Iris pigment epithelial cell (primary cell): ENCODE measurements at regions not wholly inside any gene's neighbourhood (a gene's known extent, or its start where the extent isn't known, plus 50 kb on each side); places are given as distances from the start of the nearest gene placed in this dataset.

ENCODE experiments used
- DNase-seq: peaks from one replicate; pipeline ENCODE4 v3.0.0-alpha.2; 2011; ENCODE audit warnings: low read depth

DNA sequence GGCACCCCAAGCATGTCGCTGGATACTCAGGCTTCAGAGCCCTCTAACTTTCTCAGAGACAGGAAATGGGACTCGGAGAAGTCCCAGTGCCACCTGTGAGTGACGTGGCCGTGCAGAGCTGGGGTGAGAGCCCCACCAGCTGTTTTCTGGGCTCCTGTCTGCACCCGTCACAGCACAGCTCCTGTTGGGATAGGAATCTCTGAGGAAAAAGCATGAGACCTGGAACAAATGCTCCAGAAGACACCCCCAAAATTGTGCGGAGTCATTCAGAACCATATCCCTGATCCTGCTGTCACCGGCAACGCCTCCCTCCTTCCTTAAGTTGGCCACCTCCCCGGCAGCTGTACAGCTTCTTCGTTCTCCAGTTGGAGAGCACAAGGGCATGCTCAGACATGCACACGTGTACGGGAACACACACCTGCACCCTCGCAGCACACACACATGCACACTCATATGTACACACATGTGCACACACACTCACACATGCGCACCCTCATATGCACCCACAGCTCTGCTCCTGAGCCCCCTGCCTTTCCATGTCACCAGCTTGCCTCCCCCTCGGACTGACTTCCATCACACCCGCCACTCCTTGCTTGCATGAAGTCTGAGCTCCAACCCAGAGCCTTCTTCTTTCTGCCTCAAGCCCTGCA, 1430.0 kb downstream of the BRD1 start:
- DNase-seq: no peak

- no peak for DNase-seq
These were observed 1430.7 kb downstream of the BRD1 start for GRCh38 chr22:48396785-48397530.

DNA sequence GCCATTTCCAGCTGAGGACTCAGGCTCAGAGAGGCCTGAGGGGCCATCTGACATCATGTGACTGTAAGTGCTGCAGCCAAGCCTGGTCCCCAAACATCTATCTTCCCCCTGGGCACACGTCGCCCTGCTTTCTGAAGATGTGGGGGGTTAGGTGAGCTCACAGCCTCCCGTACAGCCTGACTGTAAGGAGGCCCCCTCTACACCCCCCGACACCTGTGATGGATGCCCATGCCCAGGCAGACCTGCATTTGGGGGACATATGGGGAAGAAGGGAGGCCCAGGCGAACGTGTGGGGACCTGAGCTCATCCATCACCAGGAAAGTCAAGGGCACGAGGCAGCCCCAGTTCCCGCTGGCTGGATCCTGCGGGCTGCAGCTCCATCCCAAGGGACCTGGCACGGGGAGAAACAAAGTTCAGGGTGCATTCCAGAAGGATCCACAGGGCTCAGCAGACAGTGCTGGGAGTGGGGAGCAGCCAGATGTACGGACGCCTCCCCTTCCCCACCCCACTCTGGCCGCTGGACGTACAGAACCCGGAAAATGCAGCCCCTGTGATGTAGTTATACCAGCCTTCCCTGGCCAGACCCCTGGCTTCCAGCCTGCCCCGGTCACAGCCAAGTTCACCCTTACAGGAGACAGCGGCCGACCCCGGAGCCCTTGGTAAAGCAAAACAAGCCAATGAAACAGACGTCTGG, 1431.4 kb downstream of the BRD1 start:
- no peak for DNase-seq

- no peak for DNase-seq
These were observed 1432.5 kb downstream of the BRD1 start for GRCh38 chr22:48395201-48395600.

GRCh38 chr22:48394787-48395186, 1432.9 kb downstream of the BRD1 start:
- no peak for DNase-seq

- no peak for DNase-seq
These were observed 1433.8 kb downstream of the BRD1 start for GRCh38 chr22:48393885-48394284.

DNA sequence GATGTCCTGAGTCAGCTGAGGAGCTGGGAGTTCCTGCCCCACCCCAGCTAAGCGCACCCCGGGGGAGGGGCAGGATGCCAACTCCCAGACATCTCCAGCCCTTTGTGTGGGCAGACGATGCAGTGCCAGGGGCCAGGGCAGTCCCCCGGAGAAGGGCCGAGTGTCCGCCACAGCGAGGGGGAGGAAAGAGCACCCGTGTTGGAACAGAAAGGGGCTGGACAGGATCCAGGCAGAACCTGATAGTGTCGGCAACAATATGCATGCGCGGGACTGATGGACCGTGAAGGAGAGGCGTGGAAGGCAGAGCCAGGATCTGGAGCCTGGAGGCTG, 1434.7 kb downstream of the BRD1 start:
- DNase-seq: no peak

DNA sequence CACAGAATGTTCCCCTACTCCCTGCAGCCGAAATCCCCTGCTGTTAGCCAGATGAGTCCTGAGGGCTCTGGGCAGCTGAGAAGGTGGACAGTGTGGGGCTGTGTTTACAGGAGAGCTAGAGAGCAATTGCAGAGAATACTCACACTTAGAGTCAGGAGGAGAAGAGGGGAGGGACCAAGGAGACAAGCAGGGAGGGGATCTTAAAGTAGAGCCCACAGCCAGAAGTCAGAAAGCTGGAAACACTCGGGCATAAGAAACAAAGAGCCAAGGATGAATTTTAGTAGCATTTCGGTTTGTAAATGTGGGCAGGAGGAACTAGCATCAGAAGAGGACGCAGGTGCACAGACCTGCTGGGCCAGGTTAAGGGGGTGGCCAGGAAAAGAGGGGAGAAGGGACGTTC, 1435.9 kb downstream of the BRD1 start:
- DNase-seq: no peak

DNA sequence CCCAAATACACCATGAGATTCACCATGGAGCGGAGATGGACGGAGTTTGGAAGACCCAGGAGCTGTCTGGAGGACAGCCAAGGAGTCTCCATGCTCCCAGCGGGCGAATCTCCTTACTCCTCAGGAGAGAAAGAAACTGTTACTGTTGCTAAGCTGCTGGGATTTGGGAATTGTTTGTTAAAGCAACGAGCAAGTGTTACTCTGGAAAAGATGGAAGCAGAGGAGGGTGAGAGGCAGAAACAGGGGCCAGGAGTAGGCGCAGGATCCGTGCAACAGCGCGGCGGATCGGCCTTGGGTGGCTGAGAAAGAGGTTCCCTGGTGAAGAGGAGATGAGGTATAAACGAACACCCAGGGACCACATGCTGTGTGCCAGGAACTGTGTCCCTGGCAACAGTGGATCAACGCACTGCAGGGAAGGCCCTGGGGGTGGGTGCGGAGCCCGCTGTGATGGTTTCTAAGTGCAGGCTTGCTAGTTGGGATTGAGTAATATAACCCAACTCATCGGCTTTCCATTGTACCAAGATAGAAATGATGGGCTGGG, 1436.4 kb downstream of the BRD1 start:
- DNase-seq: no peak

DNA sequence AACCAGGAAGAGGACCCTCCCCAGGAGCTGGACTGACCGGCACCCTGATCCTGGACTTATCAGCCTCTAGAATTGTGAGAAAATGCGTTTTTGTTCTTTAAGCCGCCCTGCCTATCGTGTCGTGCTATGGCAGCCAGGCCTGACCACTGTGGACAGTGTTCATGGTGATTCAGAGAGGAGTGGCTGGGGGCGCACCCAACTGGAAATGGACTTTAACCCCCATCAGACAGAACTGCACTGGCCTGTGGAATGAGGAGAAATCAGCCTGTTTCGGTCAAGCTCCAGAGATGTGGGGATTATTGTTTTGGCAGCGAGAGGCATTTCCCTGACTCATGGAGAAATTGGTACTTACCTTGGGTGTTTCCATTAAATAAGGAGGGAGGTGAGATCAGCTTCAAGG, 1437.8 kb downstream of the BRD1 start:
- no peak for DNase-seq

GRCh38 chr22:48382197-48382596, 1445.5 kb downstream of the BRD1 start:
- no peak for DNase-seq

GRCh38 chr22:48380016-48380665, 1447.5 kb downstream of the BRD1 start:
- no peak for DNase-seq

DNA sequence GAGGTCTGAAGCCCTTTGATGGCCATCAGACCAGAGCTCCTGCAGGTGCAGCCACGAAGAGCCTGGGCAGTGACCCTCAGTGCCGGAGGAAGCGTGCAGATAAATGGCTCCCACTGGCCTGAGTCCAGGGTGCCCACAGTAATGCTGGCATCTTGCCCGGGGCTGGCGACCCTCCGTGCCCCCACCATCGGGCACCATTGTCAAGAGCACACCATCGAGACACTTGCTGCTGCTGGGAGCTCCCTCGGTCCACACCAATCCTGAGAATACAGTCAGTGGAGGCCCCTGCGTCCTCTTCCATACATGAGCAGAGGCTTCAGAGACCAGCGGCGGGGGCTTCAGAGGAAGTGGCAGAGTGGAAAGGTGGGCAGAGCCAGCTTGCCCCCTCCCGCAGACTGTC, 1448.3 kb downstream of the BRD1 start:
- no peak for DNase-seq

GRCh38 chr22:48378673-48379072, 1449.0 kb downstream of the BRD1 start:
- DNase-seq: no peak

DNA sequence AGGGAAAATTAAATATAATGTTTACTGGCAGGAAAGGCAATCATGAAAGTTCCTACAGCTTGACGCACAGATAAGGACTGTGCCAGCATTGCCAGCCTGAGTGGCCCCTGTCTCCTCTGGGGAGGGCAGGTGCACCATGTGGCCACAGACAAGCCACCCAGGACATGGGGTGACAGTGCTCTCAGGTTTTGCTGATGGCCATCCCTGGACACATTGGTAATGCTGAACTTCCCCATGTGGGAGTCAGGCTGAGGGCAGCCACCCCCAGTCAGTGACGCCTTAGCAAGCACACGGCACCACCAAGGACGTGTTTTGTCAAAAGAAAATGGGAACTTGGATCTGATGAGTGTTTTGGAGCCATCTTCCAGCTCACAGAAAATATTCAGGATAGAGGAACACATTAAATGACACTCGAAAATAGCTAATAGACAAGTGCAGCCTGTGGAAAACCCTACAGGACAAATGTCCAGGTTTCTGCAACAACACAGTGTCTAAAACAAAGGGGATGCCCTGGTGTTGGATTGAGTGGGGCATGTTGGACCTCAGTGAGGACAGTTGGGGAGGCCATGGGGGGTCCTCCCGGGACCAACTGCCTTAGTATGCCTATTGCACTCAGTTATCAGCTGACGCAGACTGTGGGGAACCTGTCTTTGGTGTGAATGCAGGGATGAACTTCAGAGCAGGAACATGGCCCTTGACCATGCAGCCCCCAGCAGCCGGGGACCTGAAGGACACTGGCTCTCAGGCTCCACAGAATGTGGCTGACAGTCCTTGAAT, 1450.5 kb downstream of the BRD1 start:
- no peak for DNase-seq

DNA sequence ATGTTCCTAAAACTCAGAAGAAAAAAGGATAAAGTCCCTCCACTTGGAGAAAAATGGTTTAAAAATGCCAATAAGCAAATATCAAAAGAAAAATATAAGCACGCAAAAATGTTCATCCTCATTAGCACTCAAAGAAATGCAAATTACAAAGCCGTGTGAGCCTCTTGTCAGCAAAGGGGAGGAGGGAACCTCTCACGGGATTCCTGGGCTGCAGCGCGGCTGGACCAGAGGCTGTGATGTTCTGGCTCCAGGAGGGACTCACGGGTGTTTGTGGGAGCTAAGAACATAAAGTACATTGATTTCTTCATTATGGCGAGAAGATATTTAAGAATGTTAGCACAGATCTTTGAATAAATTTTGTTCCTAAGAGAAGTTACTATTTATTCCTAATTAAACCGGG, 1451.2 kb downstream of the BRD1 start:
- no peak for DNase-seq

GRCh38 chr22:48373626-48374173, 1454.0 kb downstream of the BRD1 start:
- DNase-seq: no peak

GRCh38 chr22:48372390-48372789, 1455.3 kb downstream of the BRD1 start:
- DNase-seq: no peak

- DNase-seq: no peak
These were observed 1456.3 kb downstream of the BRD1 start for GRCh38 chr22:48371391-48371790.

GRCh38 chr22:48370508-48371325, 1457.0 kb downstream of the BRD1 start:
- no peak for DNase-seq
